Renal pelvis (tissue), 1 donor: ENCODE measurements at regions not wholly inside any gene's neighbourhood (a gene's known extent, or its start where the extent isn't known, plus 50 kb on each side); places are given as distances from the start of the nearest gene placed in this dataset.
"Not testable (repeated sequence)": the region's sequence is repeated elsewhere in the genome, so short reads cannot be mapped to it uniquely, and the experiment has no call there.

Experiments used
- DNase-seq: peaks from one replicate; pipeline ENCODE4 v3.0.0-alpha.2; 2013

GRCh38 chr12:131250028-131250950 is 296.6 kb downstream of the ADGRD1 start:
- no peak for DNase-seq

DNA sequence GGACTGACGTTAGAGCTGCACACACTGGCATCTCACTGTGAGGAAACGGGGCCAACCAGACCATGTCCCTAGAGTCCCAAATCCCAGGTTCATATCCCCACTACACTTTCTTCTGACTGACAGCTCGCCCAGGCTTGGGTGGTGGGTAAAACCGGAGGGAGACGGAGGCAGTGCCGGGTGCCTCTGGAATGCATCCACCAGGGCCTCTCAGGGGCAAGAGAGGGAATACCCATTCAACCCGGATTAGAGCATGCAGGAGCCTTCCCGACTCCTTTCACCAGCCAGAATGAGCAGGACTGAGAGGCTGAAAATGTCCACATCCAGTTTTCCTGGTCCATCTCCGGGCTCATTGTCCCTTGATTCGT is 297.2 kb downstream of the ADGRD1 start:
- no peak for DNase-seq

DNA sequence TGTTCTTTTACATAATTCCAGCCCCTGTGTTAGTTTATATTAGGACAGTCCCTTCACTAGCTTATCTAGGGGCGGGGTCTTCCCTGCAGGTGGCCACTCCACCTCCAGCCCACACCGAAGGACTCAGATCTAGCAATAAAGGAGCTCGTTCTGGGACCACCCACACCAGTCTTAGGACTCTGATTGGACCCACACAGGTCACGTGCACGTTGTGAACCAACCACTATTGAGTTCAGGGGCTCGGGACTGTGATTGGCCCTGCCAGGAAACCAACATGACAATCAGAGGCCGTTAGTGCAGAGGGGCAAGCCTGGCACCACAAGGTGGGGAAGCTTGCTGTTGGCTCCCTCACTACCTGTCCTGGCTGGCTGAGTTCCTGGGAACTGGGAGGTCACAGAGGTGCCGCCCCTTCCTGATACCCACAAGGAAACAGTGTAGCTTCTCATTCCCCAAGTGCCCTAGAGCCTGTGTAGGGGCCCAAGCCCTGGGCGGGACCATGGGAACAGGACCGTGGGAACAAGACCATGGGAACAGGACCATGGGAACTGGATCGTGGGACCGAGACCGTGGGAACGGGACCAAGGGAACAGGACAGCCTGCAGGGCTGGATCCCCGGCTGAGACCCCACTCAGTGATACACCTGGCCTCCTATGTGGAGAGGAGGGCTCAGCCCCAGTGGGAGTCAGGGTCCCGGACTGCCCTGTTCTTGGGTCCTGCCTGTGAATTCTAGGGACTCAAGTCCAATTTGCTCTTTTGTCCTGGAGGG is 297.8 kb downstream of the ADGRD1 start:
- no peak for DNase-seq

DNA sequence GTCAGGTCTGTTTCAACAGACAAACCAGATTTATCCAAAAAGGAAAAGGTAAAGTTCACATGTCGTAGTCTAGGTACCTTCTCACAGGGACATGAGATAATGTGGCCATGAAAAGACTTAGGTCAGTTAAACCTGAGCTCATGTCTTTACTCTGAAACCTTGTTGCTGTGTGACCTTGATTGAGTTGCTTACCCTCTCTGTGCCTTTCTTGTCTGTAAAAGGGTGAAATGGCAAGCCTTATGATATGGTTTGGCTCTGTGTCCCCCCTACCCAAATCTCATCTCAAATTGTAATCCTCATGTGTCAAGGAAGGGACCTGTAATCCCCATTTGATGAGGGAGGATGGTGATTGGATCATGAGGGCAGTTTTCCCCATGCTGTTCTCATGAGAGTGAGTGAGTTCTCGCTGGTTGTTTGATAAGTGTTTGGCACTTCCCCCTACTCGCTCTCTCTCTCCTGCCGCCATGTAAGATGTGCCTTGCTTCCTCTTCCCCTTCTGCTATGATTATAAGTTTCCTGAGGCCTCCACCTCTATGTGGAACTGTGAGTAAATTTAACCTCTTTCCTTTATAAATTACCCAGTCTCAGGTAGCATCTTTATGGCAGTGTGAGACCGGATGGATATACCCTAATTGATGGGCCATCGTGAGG is 299.8 kb downstream of the ADGRD1 start:
- DNase-seq = no peak

DNA sequence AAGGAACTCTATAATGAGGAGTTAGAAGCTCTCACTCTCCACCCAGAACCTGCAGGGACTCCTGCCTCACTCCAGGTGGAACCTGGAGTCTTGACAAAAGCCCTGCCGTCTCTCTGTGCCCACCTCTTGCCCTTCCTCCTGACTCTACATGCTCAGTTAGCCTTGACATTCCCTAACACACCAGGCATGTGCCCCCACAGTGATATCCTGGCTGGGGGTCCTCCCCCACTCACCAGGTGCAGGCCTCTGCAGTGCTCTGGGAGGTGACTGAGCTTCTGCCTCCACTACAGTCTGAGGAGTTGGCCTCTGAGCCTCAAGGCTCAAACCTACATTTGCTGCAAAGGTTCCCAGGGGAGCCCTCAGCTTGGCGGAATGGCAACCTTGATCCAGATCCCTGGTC is 300.7 kb downstream of the ADGRD1 start:
- no peak for DNase-seq

DNA sequence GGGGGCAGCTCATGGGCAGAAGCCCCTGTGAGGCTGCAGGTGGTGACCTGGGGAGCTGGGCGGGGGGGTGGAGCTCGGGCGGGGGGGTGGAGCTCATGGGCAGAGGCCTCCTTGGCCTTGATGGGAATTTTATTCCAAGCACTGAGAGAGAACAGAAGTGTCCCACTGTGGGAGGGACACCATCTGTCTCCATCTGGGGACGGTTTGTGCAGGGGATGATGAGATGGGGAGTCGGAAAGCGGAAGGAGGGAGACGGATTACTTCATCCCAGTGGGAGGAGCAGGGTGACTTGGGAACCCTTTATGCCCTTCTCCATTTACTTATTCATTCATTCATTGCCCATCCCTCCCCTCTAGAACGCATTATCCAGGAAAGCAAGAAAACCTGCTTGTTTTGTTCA is 304.7 kb downstream of the ADGRD1 start:
- no peak for DNase-seq

GRCh38 chr12:131260251-131260905 is 306.7 kb downstream of the ADGRD1 start:
- no peak for DNase-seq

DNA sequence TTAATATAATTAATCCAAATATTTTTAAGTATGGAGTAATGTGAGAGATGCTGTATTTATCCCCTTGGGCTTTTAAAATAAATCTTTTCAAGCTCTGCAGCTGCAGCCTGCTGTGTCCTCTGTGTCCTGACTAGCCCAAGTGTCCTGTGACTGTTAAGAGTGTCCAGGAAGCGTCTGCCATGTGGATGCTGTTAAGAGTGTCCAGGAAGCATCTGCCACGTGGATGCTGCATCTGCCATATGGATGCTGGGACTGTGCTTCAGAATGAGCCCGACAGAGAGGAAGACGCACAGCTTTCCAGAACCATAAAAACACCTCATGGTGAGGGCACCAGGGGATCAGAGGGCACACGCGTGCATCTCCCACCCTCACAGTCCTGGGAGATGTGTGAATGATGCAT is 307.2 kb downstream of the ADGRD1 start:
- peak; percentile 24 for DNase-seq

- DNase-seq = no peak
Observed at GRCh38 chr12:131261906-131262305, 308.2 kb downstream of the ADGRD1 start.

DNA sequence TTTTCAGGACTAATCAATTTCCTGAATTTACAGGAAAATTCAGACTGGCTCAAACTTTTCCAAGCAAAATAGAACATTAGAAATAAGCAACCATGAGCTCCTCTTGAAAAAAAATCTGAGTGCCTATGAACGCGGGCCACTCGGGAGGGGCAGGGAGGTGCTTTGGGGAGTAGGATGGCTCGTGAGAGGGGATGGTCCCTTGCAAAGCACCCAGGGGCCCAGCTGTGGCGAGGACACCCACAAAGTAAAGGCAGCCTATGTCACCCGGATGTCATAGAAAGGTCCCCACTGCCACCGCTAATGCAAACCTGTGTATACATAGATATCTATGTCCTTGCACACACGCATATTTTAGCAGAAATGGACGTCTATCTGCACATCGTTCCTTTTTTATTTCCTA is 309.9 kb downstream of the ADGRD1 start:
- no peak for DNase-seq

DNA sequence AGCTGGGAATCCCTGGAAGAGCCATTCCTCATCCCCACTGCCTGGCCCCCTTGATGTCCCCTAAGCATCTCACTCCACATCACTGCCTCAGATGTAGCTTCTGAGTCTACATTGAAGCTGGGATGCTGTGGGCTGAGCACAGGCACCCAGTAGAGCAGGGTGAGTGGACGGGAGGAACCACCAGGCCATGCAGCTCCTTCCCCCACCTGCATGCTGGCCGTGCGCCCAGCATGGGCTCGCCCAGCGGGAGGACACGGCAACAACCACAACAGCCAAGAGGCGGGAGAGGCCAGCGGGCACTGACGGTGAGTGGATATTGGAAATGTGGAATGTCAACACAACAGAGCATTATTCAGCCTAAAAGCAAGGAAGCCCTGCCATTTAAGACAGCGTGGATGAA is 310.9 kb downstream of the ADGRD1 start:
- no peak for DNase-seq

GRCh38 chr12:131266591-131267467 is 313.1 kb downstream of the ADGRD1 start:
- no peak for DNase-seq

DNA sequence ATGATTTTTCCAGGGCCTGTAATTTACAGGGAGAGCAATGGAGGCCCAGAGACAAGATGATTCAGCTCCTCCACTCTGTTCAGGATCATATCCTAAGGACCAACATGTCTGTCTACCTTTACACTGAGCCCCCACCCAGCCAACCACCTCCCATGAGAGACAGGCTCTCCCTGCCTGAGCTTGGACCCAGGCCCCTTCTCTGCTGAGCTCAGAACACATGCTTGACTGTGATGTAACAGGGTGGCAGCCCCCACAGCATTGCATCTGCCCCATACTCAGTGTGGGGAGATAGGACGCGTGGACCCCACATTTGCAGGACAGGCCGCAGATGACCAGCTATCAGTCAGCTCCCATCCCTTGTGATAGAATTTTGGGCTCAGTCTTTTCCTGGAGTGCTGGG is 313.9 kb downstream of the ADGRD1 start:
- no peak for DNase-seq

DNA sequence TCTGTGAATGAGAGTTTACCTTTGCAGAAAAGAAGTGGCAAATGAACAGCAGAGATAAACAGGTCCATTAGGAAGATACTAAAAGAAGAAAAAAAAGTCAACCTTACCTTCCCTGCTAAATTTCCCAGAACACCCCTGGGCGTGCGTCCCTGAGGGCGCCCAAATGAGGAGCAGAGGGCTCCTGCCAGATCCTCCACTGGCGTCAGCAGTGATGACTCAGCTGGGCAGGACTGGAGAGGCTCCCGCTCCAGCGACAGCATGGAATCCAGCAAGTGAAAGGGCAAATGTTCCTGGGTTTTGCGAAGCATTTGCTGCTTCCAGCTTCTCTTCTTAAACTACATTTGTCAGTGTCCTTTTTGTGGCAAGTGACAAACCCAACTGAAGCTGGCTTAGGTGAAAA is 314.4 kb downstream of the ADGRD1 start:
- not testable (repeated sequence) for DNase-seq

DNA sequence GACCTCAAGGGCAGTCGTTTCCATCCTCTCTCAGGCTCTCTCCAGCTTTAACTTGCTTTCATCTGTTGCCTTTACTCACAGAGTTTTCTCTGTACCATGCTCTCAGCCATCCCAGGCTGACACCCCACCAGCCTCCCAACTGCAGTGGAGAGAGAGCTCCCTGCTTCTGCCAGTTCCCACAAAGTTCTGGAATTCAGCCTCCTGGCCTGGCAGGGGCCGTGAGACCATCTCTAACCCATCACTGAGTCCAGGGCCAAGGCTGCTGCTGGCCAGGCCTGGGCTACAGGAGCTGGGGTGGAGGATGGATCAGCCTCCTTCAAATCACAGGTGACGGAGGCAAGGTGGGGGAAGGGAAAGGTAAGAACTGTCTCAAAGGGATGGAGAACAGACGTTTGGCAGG is 314.9 kb downstream of the ADGRD1 start:
- not testable (repeated sequence) for DNase-seq

- no peak for DNase-seq
Observed at GRCh38 chr12:131269551-131269950, 315.8 kb downstream of the ADGRD1 start.

GRCh38 chr12:131269977-131270376 is 316.3 kb downstream of the ADGRD1 start:
- not testable (repeated sequence) for DNase-seq

DNA sequence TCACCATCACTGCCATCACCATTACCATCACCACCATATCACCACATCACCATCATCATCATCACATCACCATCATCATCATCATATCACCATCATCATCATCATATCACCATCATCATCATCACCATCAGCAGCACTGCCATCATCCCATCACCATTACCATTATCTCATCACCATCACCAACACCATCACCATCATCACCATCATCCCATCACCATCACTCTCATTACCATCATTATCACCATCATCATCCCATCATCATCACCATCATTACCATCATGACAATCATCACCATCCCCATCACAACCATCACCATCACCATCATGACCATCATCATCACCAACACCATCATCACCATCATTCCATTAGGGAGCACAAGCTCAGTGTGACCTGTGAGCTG is 318.0 kb downstream of the ADGRD1 start:
- DNase-seq = no peak

GRCh38 chr12:131272283-131272814 is 318.6 kb downstream of the ADGRD1 start:
- not testable (repeated sequence) for DNase-seq

DNA sequence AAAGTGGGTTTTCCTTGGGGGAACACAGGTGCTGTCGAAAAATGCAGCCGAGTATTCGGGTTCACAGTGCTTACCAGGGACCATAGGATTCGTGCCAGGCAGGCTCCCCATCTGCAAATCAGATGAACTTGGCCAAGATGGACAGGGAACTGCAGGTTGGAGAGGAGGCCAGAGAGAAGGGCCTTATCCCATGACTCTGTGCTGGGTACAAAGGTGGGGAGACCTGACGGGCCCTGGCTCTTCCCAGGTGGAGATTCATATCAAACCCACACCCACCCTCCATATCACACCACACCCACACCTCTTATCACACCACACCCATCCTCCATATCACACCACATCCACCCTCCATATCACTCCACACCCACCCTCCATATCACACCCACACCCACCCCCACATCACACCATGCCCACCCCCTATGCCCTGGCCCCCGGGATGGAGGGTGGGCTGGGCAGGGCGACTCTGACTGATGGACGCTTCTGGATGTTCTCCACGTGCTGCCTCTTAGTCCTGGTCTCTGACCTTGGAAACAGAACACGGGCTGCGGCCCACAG is 319.7 kb downstream of the ADGRD1 start:
- no peak for DNase-seq

DNA sequence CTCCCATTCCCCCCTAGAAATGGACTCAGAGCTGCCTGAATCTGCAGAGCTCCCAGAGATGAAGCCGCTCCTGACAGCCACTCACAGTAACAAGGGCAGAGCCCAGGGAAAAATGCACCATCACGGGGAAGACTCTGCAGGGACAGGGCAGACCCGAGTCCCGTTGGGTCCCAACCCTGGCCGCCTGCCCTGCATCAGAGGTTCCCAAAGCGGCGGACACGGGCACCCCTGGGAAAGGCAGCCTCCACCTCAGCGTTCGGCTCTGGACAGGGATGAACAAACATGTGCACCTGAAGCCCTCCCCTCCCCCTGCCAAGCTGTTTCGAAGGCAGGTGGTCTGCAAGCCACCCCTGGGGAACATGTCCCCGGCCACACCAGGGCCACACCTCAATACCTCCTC is 320.4 kb downstream of the ADGRD1 start:
- DNase-seq = no peak
